GM18861 (cell line): ENCODE measurements at regions not wholly inside any gene's neighbourhood (a gene's known extent, or its start where the extent isn't known, plus 50 kb on each side); places are given as distances from the start of the nearest gene placed in this dataset.

Experiments used
- ATAC-seq: cut with Tn5 transposase; IDR thresholded peaks from one replicate; pipeline ENCODE4 v1.9.1; 2021; ENCODE audit not compliant: unreplicated experiment

- ATAC-seq: no peak
Observed at GRCh38 chr3:31047673-31048072, 153.2 kb upstream of the GADL1 start.

- ATAC-seq: no peak
Observed at GRCh38 chr3:31048143-31048542, 153.7 kb upstream of the GADL1 start.

GRCh38 chr3:31050296-31050695 is 155.8 kb upstream of the GADL1 start:
- ATAC-seq: no peak

- ATAC-seq: no peak
Observed at GRCh38 chr3:31051226-31051625, 156.8 kb upstream of the GADL1 start.

GRCh38 chr3:31053299-31053698 is 158.8 kb upstream of the GADL1 start:
- no peak for ATAC-seq

GRCh38 chr3:31054032-31054431 is 159.6 kb upstream of the GADL1 start:
- no peak for ATAC-seq

- no peak for ATAC-seq
Observed at GRCh38 chr3:31055757-31056156, 161.3 kb upstream of the GADL1 start.

- ATAC-seq: no peak
Observed at GRCh38 chr3:31057891-31058290, 163.4 kb upstream of the GADL1 start.

GRCh38 chr3:31064021-31064420 is 169.6 kb upstream of the GADL1 start:
- no peak for ATAC-seq

- no peak for ATAC-seq
Observed at GRCh38 chr3:31065765-31066164, 171.3 kb upstream of the GADL1 start.

GRCh38 chr3:31067004-31067403 is 172.5 kb upstream of the GADL1 start:
- ATAC-seq: no peak

- no peak for ATAC-seq
Observed at GRCh38 chr3:31075471-31075870, 181.0 kb upstream of the GADL1 start.

GRCh38 chr3:31075876-31076275 is 181.4 kb upstream of the GADL1 start:
- ATAC-seq: no peak

- ATAC-seq: no peak
Observed at GRCh38 chr3:31077021-31077601, 182.7 kb upstream of the GADL1 start.

- no peak for ATAC-seq
Observed at GRCh38 chr3:31077826-31078225, 183.4 kb upstream of the GADL1 start.

GRCh38 chr3:31079689-31080088 is 185.2 kb upstream of the GADL1 start:
- no peak for ATAC-seq

- no peak for ATAC-seq
Observed at GRCh38 chr3:31081018-31081662, 186.7 kb upstream of the GADL1 start.

- no peak for ATAC-seq
Observed at GRCh38 chr3:31086148-31086547, 191.7 kb upstream of the GADL1 start.

- no peak for ATAC-seq
Observed at GRCh38 chr3:31086698-31087097, 192.2 kb upstream of the GADL1 start.

GRCh38 chr3:31091748-31092147 is 197.3 kb upstream of the GADL1 start:
- no peak for ATAC-seq

GRCh38 chr3:31092748-31093589 is 198.5 kb upstream of the GADL1 start:
- ATAC-seq: peak; percentile 48

GRCh38 chr3:31093606-31094005 is 199.1 kb upstream of the GADL1 start:
- no peak for ATAC-seq
